ENCODE measurements at regions not wholly inside any gene's neighbourhood (a gene's known extent, or its start where the extent isn't known, plus 50 kb on each side); places are given as distances from the start of the nearest gene placed in this dataset.
"Not testable (repeated sequence)": the region's sequence is repeated elsewhere in the genome, so short reads cannot be mapped to it uniquely, and the experiment has no call there.

- DNase-seq: no peak
Measured at GRCh38 chr10:17538941-17539340, 78.2 kb downstream of the HACD1 start.

DNA sequence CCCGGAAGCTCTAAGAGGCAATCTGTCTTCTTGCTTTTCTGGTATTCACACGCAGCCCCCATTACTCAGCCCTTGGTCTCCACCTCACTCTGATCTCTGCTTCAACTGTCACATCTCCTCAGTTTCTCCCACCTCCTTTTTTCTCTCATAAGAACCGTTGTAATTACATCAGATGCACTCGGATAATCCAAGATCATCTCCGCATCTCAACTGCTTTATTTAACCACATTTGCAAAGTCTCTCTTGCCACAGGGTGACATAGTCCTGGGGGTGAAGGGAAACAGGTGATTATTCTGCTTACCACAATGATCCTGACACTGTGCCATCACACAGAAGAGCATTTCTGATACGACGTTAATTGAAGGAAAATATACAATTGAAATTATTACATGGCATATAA, 79.9 kb downstream of the HACD1 start:
- DNase-seq: no peak

GRCh38 chr10:17536221-17536620, 81.0 kb downstream of the HACD1 start:
- peak; percentile 10 for DNase-seq

DNA sequence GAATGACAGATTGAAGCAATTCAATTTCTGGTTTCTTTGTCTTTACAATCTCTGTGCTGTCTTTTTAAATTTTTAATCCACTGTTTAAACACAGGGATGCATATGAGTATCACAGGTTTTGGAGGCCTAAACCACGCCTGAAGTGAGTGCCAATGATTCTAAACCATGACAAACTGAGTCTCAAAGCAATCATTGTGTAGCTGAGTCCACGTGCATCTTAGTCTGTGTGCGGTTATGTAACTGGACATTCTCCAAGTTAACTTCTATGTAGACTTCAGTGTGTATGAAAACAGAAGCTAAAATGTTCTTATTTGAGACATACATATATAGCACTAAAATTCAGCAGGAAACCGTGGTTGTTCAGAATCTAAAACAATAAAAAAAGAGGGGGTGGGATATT, 79.3 kb upstream of the ST8SIA6 start:
- DNase-seq: no peak

DNA sequence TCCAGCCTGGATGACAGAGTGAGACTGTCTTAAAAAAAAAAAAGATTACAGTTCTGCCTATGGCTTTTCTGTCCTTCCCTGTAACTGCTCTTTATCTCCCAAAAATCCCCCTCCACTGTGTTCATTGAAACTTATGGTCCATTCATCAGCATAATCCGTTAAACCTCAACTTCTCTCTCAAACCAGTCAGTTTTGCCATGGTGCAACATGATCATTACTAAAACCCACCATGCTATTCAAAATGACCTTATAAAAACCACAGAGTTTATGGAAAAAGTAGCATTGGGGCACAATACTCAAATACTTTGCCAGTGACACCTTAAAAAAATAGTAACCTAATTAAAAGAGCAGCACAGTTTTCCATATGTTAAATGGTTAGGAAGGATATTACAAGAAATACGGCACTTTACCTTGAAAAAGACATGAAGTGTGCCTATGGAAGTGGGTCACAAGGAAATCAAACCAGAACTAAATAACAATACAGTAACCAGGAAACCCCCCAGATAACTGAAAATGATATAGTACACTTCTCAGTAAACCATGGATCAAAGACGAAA, 74.0 kb upstream of the ST8SIA6 start:
- DNase-seq: no peak

- no peak for DNase-seq
Measured at GRCh38 chr10:17527514-17528146, 73.2 kb upstream of the ST8SIA6 start.

GRCh38 chr10:17526571-17526970, 72.2 kb upstream of the ST8SIA6 start:
- not testable (repeated sequence) for DNase-seq

GRCh38 chr10:17523917-17524316, 69.5 kb upstream of the ST8SIA6 start:
- no peak for DNase-seq

DNA sequence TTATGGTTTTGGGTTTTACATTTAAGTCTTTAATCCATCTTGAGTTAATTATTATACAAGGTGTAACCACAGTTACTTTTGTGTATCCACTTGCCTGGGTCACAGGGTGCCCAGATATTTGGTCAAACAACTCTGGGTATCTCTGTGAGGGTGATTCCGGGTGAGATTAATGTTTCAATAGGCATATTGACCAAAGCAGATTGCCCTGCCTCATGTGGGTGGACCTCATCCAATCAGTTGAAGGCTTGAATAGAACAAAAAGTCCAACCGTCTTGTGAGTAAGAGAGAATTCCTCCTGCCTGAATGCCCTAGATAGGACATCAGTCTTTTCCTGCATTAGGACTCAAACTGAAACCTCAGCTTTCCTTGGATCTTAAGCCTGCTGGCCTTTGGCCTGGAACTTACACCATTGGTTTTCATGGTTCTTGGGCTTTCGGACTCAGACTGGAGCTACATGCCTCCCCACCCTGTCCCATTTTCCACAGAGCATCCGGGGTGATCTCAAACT, 68.9 kb upstream of the ST8SIA6 start:
- DNase-seq: no peak

- not testable (repeated sequence) for DNase-seq
Measured at GRCh38 chr10:17522269-17522668, 67.9 kb upstream of the ST8SIA6 start.

GRCh38 chr10:17519457-17519856, 65.1 kb upstream of the ST8SIA6 start:
- no peak for DNase-seq

GRCh38 chr10:17518338-17518737, 63.9 kb upstream of the ST8SIA6 start:
- no peak for DNase-seq

DNA sequence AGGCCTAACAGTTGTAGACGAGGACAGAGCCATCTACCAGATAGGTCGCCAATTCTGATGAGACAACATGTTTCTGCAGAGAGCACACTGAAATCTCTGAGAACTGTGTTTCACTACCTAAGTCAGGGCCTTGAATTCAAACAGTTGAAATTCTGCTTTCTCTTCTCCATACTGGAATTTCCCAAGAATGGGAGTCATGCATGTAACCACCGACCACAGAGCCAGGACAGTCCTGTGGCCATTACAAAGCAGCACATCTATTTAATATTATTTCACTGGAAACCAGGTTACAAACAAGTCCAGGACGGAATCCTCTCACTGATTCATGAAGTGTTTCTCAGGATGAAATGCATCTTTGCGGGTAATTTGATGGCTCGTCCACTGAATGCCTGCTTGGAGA, 62.0 kb upstream of the ST8SIA6 start:
- DNase-seq: no peak

DNA sequence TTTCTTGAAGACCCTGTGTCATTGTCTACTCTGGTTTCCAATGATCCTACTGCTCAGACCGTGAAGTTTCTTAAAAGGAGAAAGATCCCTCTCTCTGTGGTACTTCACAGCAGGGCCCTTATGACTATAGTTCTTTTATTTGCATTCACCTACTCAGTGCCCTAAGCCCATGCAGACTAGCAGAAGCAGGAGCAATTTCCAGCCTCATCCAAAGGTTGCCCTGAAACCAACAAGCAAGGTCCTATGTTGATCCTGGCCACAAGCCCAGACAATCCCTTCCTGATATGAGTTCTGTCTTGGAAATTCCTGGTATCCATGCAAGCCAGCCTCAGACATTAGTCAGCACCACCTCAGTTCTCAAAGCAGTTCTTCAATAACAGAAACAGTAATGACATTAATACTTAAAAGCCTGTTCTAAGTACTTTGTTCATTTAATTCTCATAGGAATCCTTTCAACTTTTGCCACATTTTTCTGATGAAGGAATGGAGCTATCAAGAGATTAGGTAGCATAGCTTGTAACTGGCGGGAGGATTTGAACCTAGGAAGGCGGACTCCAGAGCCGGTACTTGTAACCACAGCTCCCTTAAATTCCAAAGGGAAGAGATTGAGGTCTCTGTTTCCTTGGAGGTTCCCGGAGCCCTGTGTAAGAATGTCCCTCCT, 58.1 kb upstream of the ST8SIA6 start:
- no peak for DNase-seq

- no peak for DNase-seq
Measured at GRCh38 chr10:17510242-17510908, 56.0 kb upstream of the ST8SIA6 start.

DNA sequence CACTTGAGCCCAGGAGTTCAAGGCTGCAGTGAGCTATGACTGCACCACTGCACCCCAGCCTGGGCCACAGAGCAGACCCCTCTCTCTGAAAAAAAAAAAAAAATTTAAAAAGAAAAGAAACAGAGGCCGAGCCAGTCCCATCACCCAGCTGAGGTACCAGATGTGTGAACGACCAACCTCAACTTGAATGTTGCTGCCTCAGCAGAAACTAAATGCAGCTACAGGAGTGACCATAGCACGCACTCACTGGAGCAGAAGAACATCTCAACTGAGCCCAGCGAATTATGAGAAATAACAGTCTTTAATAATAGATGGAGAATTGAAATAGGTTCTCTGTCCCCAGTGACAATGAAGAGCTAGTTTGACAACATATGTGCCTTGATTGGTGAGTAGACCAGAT, 53.1 kb upstream of the ST8SIA6 start:
- DNase-seq: no peak

- DNase-seq: no peak
Measured at GRCh38 chr10:17506856-17507471, 52.6 kb upstream of the ST8SIA6 start.

GRCh38 chr10:17506390-17506789, 52.0 kb upstream of the ST8SIA6 start:
- no peak for DNase-seq

DNA sequence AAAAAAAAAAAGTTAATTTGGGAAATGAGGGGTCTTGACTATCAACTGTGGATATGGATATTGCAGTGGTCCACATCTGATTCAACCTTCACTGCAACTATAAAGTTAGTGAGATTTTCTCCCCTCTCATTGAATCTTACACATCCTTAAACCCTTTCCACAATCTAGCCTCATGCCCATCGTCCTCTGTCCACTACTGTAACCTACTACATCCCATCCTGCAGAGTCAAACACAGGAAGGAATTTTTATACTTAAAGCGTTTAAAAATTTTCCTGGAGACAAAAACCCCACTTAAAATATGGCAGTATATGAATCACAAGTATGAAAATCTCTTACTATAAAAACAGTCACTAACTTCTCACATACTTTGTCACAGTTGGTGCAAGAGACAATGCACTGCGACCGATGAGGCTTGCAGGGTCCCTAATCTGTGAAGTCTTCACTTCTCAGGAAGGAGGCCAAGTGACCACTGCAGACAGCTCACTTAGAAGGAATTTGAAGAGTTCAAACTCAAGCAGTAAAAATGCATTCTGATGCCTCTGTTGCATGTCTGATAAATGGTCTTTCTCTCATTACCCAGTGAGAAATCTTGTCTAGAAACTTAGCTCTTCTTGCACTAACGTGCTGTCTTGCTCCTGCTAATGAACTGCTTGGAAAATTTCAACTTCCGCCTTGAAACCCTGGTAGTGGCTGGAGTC, 50.3 kb upstream of the ST8SIA6 start:
- no peak for DNase-seq
